PFSK-1 (cell line): ENCODE measurements at regions not wholly inside any gene's neighbourhood (a gene's known extent, or its start where the extent isn't known, plus 50 kb on each side); places are given as distances from the start of the nearest gene placed in this dataset.

Experiments
- FOXP2 ChIP-seq: optimal IDR thresholded peaks from 2 replicates; pipeline ENCODE3; 2011; ENCODE audit warnings: borderline replicate concordance, control low read depth, inconsistent platforms; ENCODE audit not compliant: insufficient read depth; ENCODE audit errors: extremely low read length, extremely low read depth
- POLR2AphosphoS5 ChIP-seq: IDR thresholded peaks from 2 replicates; pipeline ENCODE4 v1.6.1; 2012; ENCODE audit warnings: low read depth, mild to moderate bottlenecking, control low read depth, low read length, moderate library complexity
- REST ChIP-seq, 2 experiments: IDR thresholded peaks; 2 replicates each; pipeline versions ENCODE4 v1.6.1 to v1.8.0; 2011 to 2012; ENCODE audit warnings: low read depth in 2 of 2, low read length in 2 of 2, control low read depth in 1 of 2, inconsistent platforms in 1 of 2, mild to moderate bottlenecking in 1 of 2, moderate library complexity in 1 of 2; ENCODE audit not compliant: insufficient read depth in 1 of 2
- SIN3A ChIP-seq: IDR thresholded peaks from 2 replicates; pipeline ENCODE4 v1.6.1; 2012; ENCODE audit warnings: mild to moderate bottlenecking, low read length, moderate library complexity, borderline replicate concordance; ENCODE audit not compliant: insufficient read depth
- TAF1 ChIP-seq: IDR thresholded peaks from 2 replicates; pipeline ENCODE4 v1.6.1; 2012; ENCODE audit warnings: low read length, control low read depth, borderline replicate concordance; ENCODE audit not compliant: insufficient read depth

GRCh38 chr20:39421571-39422105, 459.5 kb downstream of the DHX35 start:
- TF ChIP-seq POLR2AphosphoS5: no peak
- no peak for TF ChIP-seq TAF1
- no peak for TF ChIP-seq FOXP2
- TF ChIP-seq REST (IDR thresholded peaks at IDR 0.05; ENCODE audit: insufficient read depth in 1 of 2, low read depth in 2 of 2, low read length in 2 of 2): no peak
- TF ChIP-seq SIN3A: no peak

- TF ChIP-seq FOXP2 (no peak), TAF1 (no peak), POLR2AphosphoS5 (no peak), REST (IDR thresholded peaks at IDR 0.05; ENCODE audit: insufficient read depth in 1 of 2, low read depth in 2 of 2, low read length in 2 of 2) (no peak), SIN3A (no peak)
Observed at GRCh38 chr20:39412091-39412490, 449.9 kb downstream of the DHX35 start.

- no peak for TF ChIP-seq REST (IDR thresholded peaks at IDR 0.05; ENCODE audit: insufficient read depth in 1 of 2, low read depth in 2 of 2, low read length in 2 of 2)
- no peak for TF ChIP-seq TAF1
- TF ChIP-seq POLR2AphosphoS5: no peak
- no peak for TF ChIP-seq SIN3A
- no peak for TF ChIP-seq FOXP2
Observed at GRCh38 chr20:39399463-39399862, 437.3 kb downstream of the DHX35 start.

GRCh38 chr20:39398656-39399055, 436.5 kb downstream of the DHX35 start:
- TF ChIP-seq SIN3A: no peak
- TF ChIP-seq FOXP2: no peak

GRCh38 chr20:39397646-39398045, 435.5 kb downstream of the DHX35 start:
- no peak for TF ChIP-seq REST (IDR thresholded peaks at IDR 0.05; ENCODE audit: insufficient read depth in 1 of 2, low read depth in 2 of 2, low read length in 2 of 2)
